GM19043 (cell line): ENCODE measurements at regions not wholly inside any gene's neighbourhood (a gene's known extent, or its start where the extent isn't known, plus 50 kb on each side); places are given as distances from the start of the nearest gene placed in this dataset.
"Not testable (repeated sequence)": the region's sequence is repeated elsewhere in the genome, so short reads cannot be mapped to it uniquely, and the experiment has no call there.

Experiments used
- ATAC-seq: cut with Tn5 transposase; IDR thresholded peaks from one replicate; pipeline ENCODE4 v1.9.1; 2021; ENCODE audit warnings: low read depth; ENCODE audit not compliant: unreplicated experiment

GRCh38 chr9:129561594-129562281 is 59.2 kb downstream of the C9orf50 start:
- no peak for ATAC-seq

DNA sequence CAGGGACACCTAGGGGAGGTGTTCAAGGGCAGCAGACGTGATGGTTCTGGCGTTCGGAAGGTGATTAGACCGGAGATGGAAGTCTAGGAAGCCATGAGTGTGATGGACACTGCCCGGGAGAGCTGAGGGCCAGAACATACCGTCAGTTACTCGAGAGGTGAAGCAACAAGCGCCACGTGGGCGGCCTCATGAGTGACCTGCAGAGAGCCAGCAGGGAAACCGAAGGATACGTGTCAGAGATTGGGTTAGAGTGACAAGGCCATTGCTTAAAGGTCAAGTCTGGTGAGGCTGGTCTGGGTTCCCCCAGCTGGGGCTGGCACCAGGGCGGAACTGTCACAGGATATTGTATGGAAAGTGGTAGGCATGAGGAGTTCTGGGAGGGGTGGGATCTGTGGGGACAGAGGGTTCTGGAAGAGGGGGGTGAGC is 60.0 kb downstream of the C9orf50 start:
- ATAC-seq = no peak

- ATAC-seq = no peak
These were observed 61.4 kb downstream of the C9orf50 start for GRCh38 chr9:129559506-129559881.

DNA sequence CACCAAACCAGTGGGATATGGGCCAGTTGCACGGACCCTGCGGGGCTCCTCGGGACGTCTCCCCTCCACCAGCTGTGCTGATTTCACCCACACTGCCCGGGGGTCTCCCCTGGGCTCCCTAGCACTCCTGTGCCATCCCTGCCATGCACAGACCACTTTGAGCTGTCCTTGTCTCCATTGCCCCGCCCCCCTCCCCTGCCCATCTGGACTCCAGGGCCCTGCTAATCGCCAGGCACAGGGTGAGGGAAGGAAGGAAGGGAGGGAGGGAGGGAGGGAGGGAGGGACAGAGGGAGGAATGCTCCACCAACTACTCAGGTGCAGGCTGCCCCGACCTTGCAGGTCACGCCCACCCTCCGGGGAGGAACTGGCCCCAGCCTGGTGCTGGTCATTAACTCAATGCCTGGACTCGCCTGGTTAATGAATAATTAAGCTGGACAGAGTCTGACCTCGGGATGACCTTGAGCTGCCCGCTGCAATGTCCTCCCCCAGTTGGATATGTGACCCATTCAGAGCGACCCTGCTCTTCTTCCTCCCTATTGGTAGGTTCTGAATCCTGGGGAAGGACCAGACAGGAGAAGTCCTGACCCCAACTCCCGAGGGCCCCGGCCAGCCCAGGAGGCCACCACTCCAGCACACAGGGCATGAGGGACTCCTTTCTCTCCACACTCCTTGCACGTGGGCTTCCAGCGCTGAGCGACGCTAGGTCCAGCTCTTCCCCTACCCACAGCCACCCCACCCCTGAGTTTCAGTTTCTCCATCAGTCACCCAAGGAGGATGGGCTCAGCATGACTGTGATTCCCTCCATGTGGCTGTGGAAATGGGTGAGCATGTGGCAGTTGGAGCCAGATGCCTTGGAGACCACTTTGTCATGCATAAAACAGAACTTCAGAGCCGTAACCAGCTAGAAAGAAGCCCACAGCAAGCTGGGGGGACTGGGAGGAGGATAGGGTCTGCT is 62.1 kb downstream of the C9orf50 start:
- ATAC-seq = no peak

GRCh38 chr9:129558063-129558550 is 62.8 kb downstream of the C9orf50 start:
- no peak for ATAC-seq

DNA sequence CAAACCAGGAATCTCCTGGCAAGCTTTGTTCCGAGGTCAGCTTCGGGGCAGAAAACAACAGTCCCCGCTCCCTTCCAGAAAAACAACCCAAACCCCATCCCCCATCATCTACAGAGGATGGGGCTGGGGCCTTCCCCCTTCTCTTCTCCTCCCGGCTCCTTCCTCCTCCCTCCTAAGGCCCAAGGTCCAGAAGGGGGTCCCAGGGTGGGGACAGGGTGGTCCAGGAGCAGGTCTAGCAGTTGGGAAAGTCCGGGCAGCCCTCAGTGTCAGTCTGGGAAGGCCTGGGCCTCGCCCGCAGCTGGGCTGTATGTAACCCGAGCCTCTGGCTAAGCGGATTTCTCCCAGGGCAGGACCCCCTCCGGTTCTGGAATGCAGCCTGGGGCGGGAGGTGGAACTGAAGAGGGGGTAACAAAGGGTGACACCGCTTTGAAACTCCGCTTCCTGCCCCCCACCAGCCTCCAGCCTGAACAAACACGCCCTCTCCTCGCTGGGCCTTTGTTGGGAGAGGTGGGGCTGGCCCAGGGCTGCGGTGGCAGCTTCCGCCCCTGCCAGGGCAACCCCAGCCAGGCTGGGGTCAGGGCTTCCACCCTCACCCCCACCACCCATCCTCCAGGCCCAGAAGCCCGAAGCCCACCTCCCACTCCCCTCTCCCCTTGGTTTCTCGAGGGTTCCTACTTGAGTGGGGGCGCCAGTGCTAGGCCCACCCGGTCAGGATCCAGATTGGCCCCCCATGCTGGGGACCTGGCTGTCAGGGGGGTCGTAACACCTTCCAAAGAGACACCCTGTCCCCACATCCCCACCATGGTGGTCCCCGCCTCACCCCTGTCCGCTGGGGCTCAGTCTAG is 63.5 kb downstream of the C9orf50 start:
- no peak for ATAC-seq

DNA sequence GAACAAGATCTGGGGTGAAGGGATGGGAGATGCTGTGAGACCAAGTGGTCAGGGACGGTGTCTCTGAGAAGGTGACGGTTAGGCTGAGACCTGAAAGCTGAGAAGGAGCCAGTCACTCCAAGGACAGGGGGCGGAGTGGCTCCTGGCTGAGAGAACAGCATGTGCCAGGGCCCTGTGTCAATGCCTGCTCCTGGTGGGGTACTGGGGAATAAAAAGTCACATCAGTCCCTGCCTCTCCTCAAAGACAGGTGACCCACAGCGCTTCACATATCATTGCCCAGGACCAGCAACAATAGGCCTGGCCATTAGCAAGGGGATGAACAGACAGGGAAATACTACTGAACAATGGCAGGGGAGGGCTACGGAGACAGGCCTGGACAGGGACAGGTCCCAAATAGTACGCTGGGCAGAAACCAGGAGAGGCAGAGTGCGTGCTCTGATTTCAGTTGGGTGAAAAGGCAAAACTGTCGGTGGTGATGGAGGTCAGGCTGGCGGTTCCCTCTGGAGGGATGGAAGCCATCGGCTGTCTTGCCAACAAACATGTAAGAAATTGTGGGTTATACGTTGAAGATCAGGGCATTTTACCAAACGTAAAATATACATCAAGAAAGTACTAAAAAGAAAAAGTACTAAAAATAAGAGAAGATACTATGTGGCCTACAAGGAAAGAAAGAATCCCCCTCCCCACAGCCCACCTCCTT is 64.3 kb downstream of the C9orf50 start:
- no peak for ATAC-seq

DNA sequence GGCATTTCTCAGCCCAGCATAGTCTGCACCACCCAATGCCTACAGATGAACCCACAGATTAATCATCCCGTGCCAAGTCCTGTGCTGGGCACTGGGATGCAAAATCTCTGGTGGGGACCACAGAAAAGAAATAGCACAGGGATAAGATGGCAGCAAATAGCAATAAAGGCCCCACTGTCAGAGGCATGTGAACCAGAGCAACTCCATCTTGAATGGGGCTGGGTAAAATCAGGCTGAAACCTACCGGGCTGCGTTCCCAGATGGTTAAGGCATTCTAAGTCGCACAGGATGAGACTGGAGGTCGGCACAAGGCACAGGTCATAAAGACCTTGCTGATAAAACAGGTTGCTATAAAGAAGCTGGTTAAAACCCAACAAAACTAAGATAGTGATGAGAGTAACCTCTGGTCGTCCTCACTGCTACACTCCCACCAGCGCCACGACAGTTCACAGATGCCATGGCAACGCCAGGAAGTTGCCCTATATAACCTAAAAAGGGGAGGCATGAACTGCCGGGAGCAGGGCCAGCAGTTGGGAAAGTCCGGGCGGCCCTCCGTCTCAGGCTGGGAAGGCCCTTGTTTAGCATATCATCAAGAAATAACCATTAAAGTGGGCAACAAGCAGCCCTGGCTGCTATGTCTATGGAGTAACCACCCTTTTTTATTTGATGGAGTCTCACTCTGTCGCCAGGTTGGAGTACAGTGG is 65.2 kb downstream of the C9orf50 start:
- ATAC-seq = no peak

DNA sequence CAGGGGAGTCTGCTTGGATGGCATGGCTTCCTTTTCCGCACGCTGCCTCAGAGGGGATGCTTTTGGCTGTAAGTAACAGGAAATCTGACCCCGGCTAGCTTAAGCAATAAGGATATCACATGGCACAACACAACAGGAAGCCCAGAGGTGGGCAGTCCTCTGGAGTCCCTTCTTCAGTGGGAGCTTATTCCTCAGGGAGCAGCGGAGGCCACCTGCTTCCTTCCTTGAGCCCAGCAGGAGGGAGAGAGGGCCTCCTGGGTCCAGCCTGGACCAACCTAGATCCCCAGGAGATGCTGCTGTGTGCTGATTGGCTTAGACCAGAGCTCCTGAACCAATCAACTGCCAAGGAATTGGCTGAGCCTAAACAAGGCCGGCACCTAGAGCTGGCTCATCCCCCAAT is 66.3 kb downstream of the C9orf50 start:
- ATAC-seq = no peak

DNA sequence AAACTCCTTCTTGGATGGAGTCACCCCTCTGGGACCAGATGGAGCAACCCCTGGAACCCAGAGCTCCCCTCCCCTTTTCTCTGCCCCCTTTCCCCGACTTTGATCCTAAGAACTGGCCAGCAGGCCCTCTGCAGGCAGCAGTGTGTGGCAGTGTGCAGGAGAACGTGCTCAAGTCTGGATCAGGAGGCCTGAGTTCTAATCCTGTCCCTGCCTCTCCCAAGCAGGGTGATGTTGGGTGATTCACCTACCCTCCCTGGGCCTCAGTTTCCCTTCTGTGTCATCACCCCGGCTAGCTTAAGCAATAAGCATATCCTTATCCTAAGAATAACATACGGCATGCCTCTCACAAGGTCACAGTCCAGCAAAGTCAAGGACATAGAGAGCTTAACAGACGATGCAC is 67.6 kb downstream of the C9orf50 start:
- no peak for ATAC-seq

DNA sequence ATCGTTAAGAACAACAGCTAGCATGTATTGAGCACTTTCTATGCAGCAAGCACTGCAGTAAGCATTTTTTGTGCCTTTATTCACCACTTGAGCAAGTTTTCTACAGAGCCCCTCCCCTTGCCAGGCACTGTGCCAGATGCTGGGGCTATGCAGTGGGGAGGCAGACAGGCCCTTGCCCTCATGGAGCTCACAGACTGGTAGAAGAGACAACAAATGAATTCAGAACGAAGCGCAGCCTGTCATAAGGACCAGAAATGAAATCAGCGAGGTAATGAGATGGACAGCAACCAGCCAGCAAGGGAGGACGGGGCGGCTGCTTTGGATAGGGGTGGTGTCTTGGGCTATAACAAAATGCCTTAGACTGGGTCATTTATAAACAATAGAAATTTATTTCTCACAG is 68.8 kb downstream of the C9orf50 start:
- ATAC-seq = no peak

DNA sequence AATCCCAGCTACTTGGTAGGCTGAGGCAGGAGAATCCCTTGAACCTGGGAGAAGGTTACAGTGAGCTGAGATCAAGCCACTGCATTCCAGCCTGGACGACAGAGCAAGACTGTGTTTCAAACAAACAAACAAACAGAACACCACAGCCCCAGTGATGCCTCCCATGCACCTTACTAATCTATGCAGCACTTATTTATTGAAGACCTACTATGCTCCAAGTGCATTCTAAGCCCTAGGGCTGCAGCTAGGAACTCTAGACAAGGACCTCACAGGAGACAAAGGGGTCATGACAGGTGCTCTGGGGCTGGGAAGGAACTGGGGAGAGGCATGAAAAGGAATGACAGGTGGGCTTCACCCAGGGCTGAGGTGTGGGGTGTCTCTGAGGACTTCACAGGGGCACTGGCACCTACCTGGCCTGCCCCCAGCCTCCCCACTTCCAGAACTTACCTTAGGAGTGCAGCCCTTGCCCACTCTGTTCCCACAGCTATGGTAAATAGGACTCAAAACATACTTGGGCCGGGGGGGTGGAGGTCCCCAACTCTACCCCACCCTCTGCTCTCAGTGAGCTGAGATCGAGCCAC is 69.4 kb downstream of the C9orf50 start:
- ATAC-seq = no peak

DNA sequence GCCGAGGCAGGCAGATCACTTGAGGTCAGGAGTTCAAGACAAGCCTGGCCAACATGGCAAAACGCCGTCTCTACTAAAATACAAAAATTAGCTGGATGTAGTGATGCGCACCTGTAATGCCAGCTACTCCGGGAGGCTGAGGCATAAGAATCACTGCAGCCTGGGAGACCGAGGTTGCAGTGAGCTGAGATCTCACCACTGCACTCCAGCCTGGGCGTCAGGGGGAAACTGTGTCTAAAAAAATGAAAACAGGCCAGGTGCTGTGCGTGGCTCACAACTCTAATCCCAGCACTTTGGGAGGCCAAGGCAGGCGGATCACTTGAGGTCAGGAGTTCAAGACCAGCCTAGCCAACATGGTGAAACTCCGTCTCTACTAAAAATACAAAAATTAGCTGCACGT is 69.9 kb downstream of the C9orf50 start:
- ATAC-seq = not testable (repeated sequence)

- ATAC-seq = no peak
These were observed 70.6 kb downstream of the C9orf50 start for GRCh38 chr9:129550199-129550839.

- ATAC-seq = no peak
These were observed 71.2 kb downstream of the C9orf50 start for GRCh38 chr9:129549684-129550083.

DNA sequence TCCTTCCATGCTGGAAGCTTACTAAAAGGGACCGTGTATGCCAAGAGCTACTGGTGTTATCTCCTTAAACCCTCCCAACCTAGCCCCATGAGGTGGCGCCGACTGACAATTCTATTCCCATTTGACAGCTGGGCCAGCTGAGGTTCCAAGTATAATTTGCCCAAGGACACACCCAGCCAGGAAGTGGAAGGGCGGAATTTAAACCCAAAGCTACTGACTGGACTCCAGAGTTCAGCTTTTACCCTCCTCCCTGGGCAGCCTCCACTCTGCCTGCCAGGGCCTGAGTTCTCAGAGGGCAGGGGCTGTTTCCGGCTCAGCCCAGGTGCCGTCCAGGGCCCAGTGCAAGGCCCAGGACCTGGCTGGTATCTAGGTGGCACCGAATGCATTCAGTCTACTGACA is 71.8 kb downstream of the C9orf50 start:
- ATAC-seq = no peak

DNA sequence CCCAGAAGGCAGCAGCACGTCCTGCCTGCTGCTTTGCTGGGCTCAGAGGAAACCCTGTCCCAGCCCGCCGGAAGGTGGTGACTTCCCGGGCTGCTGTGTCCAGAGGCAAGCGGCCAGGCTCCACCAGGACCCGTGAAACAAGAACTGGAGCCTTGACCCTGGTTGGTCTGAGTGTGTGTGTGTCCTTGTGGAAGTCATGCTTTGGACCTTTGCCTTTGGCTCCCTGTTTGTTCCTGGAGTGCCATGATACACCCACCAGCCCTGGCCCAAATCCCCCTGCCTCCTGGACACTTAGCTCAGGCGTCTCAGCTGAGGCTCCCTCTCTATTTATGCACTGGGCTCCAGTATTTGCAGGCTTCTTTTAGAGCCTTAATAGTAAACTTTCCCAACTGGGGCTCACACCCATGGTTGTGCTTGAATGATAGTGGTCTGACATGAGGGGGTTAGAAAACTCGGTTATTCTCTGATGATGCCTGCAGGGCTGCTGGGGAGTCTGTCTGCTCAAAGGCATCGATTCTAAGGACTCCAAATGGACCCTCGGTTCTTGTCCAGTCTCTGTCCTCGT is 72.2 kb downstream of the C9orf50 start:
- ATAC-seq = no peak

GRCh38 chr9:129547869-129548570 is 72.9 kb downstream of the C9orf50 start:
- no peak for ATAC-seq
